ENCODE measurements at regions not wholly inside any gene's neighbourhood (a gene's known extent, or its start where the extent isn't known, plus 50 kb on each side); places are given as distances from the start of the nearest gene placed in this dataset.

DNA sequence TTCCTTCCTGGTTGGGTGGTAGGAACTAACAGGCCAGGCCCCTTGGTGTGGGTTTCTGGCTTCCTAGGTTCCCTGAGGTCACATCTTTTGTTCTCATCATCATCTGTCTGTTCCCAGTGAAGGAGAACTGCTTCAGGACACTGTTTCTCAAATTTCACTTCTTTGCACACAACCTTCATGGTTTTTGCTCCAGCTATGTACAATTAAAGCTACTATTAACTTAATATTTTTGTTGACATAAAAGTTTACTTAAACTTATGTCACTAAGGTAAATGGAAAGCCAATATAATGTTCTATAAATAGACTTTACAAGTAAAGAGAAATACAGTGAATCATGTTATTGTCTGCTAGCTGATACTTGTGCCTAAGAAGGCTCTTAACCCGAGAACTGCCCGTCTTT, 120.7 kb upstream of the KCNG1 start:
- TF ChIP-seq, protein P1, sequence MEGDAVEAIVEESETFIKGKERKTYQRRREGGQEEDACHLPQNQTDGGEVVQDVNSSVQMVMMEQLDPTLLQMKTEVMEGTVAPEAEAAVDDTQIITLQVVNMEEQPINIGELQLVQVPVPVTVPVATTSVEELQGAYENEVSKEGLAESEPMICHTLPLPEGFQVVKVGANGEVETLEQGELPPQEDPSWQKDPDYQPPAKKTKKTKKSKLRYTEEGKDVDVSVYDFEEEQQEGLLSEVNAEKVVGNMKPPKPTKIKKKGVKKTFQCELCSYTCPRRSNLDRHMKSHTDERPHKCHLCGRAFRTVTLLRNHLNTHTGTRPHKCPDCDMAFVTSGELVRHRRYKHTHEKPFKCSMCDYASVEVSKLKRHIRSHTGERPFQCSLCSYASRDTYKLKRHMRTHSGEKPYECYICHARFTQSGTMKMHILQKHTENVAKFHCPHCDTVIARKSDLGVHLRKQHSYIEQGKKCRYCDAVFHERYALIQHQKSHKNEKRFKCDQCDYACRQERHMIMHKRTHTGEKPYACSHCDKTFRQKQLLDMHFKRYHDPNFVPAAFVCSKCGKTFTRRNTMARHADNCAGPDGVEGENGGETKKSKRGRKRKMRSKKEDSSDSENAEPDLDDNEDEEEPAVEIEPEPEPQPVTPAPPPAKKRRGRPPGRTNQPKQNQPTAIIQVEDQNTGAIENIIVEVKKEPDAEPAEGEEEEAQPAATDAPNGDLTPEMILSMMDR (IDR thresholded peaks at IDR 0.05), result no peak
- TF ChIP-seq EZH2 (IDR thresholded peaks at IDR 0.05), result no peak
